Spinal cord (tissue), 9 donors: ENCODE measurements at regions not wholly inside any gene's neighbourhood (a gene's known extent, or its start where the extent isn't known, plus 50 kb on each side); places are given as distances from the start of the nearest gene placed in this dataset.
"Not testable (repeated sequence)": the region's sequence is repeated elsewhere in the genome, so short reads cannot be mapped to it uniquely, and the experiment has no call there.

Experiments
- DNase-seq, 6 donors: peaks; one replicate each; pipeline versions ENCODE4 v3.0.0 to v3.0.0-alpha.2; 2013 to 2015; ENCODE audit warnings: low spot score in 6 of 6, low read depth in 4 of 6
- H3K27ac ChIP-seq: one replicate; pipeline ENCODE4 v1.5.1; 2013; ENCODE audit warnings: low read depth, low read length, control low read depth
- H3K27me3 ChIP-seq: one replicate; pipeline ENCODE4 v1.6.1; 2013; ENCODE audit warnings: low read length; ENCODE audit not compliant: control insufficient read depth, insufficient read depth
- H3K36me3 ChIP-seq: one replicate; pipeline ENCODE4 v1.6.1; 2013; ENCODE audit warnings: low read length; ENCODE audit not compliant: control insufficient read depth, insufficient read depth
- H3K4me1 ChIP-seq: one replicate; pipeline ENCODE4 v1.6.1; 2013; ENCODE audit warnings: low read length; ENCODE audit not compliant: control insufficient read depth, insufficient read depth
- H3K4me3 ChIP-seq: one replicate; pipeline ENCODE4 v1.5.1; 2013; ENCODE audit warnings: low read depth, low read length, control low read depth
- H3K9me3 ChIP-seq: one replicate; pipeline ENCODE4 v1.6.1; 2013; ENCODE audit warnings: low read length; ENCODE audit not compliant: control insufficient read depth, insufficient read depth
- WGBS: methylation state at CpG from one replicate; pipeline ENCODE4 v1.1.5; 2013; ENCODE audit warnings: missing lambda C conversion rate; ENCODE audit not compliant: insufficient coverage; 5-methylcytosine and 5-hydroxymethylcytosine counted together
- donor health status: healthy.

GRCh38 chr7:114329458-114329857, 85.2 kb upstream of the FOXP2 start:
- not testable (repeated sequence) for H3K4me3 ChIP-seq, H3K4me1 ChIP-seq, H3K27me3 ChIP-seq, H3K27ac ChIP-seq, H3K9me3 ChIP-seq, H3K36me3 ChIP-seq, DNase-seq
- WGBS: 100% methylated on average over 3 of the region's 10 CpGs

DNA sequence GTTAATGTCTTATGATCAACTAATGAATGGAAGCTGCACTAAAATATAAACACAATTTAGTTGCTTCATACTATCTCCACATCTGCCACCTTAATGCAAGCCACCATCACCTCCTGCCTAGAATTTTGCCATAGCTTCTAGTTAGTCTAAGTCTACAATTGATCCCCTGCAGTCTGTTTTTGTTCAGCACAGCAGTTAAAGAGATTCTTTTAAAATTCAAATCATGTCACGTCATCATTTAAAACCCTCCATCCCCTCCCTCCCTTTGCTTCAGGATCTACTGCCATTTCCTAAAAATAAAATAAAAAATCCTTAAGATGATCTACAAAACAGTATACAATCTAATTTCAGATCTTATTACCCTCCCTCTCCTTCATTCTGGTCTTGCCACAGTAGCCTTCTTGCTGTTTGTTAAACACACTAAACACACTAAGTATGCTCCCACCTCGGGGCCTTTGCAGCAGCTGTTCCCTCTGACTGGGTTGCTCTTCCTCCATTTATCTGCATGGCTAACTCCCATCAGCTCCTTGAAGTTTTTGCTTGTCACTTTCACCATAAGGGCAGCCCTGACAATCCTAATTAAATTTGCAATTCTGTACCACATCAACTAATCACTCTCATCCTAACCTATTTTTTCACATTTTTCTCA, 97.0 kb upstream of the FOXP2 start:
- 25% methylated on average over 2 of the region's 2 CpGs for WGBS
- Histone ChIP-seq H3K9me3 (no peaks in the 10 kb centered on the region), H3K4me1 (no peaks in the 10 kb centered on the region), H3K36me3 (no peaks in the 10 kb centered on the region), H3K27me3 (no peaks in the 10 kb centered on the region), H3K4me3 (no peak overlapping the region), H3K27ac (no peak overlapping the region)
- no peak for DNase-seq

DNA sequence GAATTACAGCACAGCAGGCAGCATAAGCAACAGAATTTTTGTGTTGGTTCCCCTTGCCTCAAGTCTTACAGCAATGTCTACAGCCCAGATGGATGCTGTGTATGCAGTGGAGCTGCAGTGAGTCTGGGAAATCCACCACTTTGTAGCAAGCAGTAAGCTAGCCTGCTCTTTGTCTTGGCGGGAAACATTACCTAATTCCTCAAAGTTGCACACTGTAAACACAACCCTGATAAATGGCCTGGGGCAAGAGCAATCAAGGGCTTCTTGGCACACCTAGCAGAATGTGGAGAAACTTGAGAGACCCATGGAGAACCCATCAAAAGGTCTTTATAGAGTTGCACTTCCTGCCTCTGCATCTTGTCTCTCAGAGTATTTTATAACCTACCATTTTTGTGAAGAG, 102.0 kb upstream of the FOXP2 start:
- Histone ChIP-seq H3K36me3 (no peaks in the 10 kb centered on the region), H3K27me3 (no peaks in the 10 kb centered on the region), H3K4me3 (no peak overlapping the region), H3K27ac (no peak overlapping the region), H3K9me3 (no peaks in the 10 kb centered on the region), H3K4me1 (no peaks in the 10 kb centered on the region)
- WGBS: 80% methylated on average over 1 of the region's 1 CpG
- no peak for DNase-seq

DNA sequence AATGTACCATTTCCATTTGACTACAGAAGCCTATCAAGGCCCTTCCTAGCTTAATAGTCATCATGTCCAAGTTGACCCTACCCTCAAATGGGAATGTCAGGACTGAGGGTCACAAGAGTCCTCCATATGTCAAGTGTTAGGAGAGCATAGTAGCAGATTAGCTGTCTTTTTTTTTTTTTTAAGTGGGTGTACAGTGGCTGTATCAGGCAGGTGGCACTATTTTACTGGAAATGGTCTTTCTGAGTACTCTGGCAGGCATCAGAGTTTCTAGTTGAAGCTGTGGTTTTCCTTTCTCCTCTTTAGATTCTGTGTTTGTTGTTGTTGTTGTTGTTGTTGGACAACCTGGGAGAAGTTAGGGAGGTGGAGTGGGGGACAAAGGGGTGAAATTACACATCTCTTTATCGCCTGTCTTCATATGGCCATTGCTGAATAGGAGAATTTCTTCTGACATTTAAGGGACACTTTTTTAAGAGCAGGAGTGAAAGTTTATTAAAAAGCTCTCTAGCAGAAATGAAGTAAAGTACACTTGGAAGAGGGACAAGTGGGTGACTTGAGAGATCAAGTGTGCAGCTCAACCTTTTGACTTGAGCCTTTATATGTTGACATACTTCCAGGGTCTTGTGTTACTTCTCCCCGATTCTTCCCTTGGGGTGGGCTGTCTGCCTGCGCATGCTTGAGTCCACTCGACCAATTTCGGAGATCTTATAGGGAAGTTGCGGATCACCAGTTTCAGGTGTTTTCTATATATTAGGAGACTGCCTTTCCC, 104.1 kb upstream of the FOXP2 start:
- Histone ChIP-seq H3K36me3 (no peaks in the 10 kb centered on the region), H3K9me3 (no peaks in the 10 kb centered on the region), H3K4me3 (no peak overlapping the region), H3K27me3 (no peaks in the 10 kb centered on the region), H3K27ac (no peak overlapping the region), H3K4me1 (no peaks in the 10 kb centered on the region)
- peak in 2 of 6 donors; percentile 11 to 20 for DNase-seq
- 83% methylated on average over 4 of the region's 6 CpGs for WGBS

DNA sequence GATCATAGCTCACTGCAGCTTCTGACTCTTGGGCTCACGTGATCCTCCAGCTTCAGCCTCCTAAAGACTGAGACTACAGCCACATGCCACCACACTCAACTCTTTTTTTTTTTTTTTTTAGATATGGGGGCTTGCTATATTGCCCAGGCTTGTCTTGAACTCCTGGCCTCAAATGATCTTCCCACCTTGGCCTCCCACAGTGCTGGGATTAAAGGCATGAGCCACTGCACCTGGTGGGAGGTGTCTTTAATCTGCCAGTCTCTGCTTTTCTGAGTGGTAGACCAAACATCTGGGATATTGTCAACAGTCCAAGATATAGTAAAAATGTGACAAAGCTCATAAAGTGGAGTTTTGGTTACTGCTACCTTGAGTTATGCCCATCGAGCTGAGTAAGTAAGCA, 104.9 kb upstream of the FOXP2 start:
- 88% methylated on average over 1 of the region's 2 CpGs for WGBS
- H3K36me3 ChIP-seq: no peaks in the 10 kb centered on the region
- DNase-seq: no peak

DNA sequence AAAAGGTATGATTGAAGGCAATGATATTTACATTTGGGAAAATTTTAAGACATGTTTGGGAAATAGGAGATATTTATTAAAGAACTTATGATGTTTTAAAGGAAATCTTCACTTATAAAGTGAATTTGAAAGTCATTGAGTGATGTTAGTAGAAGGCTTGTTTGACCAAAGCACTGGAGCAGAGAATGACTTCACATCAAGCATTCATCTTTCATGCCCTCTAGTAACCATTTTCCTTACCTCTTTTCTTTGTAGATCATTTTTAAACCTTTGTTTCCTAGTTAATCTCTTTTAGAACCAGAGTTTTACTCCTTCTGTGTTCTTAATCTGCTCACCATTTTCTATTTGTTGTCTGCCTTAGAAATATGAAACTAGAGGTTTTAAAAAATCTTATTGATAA, 111.3 kb upstream of the FOXP2 start:
- Histone ChIP-seq H3K27ac (no peak overlapping the region), H3K27me3 (no peaks in the 10 kb centered on the region), H3K36me3 (no peaks in the 10 kb centered on the region), H3K4me3 (no peak overlapping the region), H3K9me3 (no peaks in the 10 kb centered on the region), H3K4me1 (no peaks in the 10 kb centered on the region)
- no peak for DNase-seq

More for the DNA sequence above, 104.9 kb upstream of the FOXP2 start:
- Histone ChIP-seq H3K27me3 (no peaks in the 10 kb centered on the region), H3K4me3 (no peak overlapping the region), H3K9me3 (no peaks in the 10 kb centered on the region), H3K4me1 (no peaks in the 10 kb centered on the region), H3K27ac (no peak overlapping the region)

GRCh38 chr7:114302858-114303257, 111.8 kb upstream of the FOXP2 start:
- H3K27me3 ChIP-seq: no peaks in the 10 kb centered on the region
- no peak overlapping the region for H3K27ac ChIP-seq
- H3K4me1 ChIP-seq: no peaks in the 10 kb centered on the region
- DNase-seq: no peak
- H3K36me3 ChIP-seq: no peaks in the 10 kb centered on the region
- no peaks in the 10 kb centered on the region for H3K9me3 ChIP-seq
- no peak overlapping the region for H3K4me3 ChIP-seq
- 96% methylated on average over 3 of the region's 4 CpGs for WGBS

- no peak overlapping the region for H3K4me3 ChIP-seq
These were observed 116.6 kb upstream of the FOXP2 start for GRCh38 chr7:114298011-114298410.

GRCh38 chr7:114297121-114297520, 117.5 kb upstream of the FOXP2 start:
- Histone ChIP-seq H3K27ac (no peak overlapping the region), H3K4me1 (no peaks in the 10 kb centered on the region), H3K4me3 (no peak overlapping the region), H3K36me3 (no peaks in the 10 kb centered on the region), H3K9me3 (no peaks in the 10 kb centered on the region), H3K27me3 (no peaks in the 10 kb centered on the region)
- 96% methylated on average over 16 of the region's 16 CpGs for WGBS
- DNase-seq: no peak

More at GRCh38 chr7:114298011-114298410, 116.6 kb upstream of the FOXP2 start:
- 90% methylated on average over 2 of the region's 4 CpGs for WGBS
- no peaks in the 10 kb centered on the region for H3K27me3 ChIP-seq
- H3K27ac ChIP-seq: no peak overlapping the region
- H3K4me1 ChIP-seq: no peaks in the 10 kb centered on the region
- no peaks in the 10 kb centered on the region for H3K36me3 ChIP-seq
- H3K9me3 ChIP-seq: no peaks in the 10 kb centered on the region
- DNase-seq: no peak

- no peaks in the 10 kb centered on the region for H3K9me3 ChIP-seq
- WGBS: no CpG with 5 or more reads among the region's 1 CpG
These were observed 119.1 kb upstream of the FOXP2 start for GRCh38 chr7:114295522-114295921.

More at GRCh38 chr7:114295522-114295921, 119.1 kb upstream of the FOXP2 start:
- H3K27me3 ChIP-seq: no peaks in the 10 kb centered on the region
- no peaks in the 10 kb centered on the region for H3K4me1 ChIP-seq
- DNase-seq: peak in 2 of 6 donors; percentile 9 to 20
- H3K36me3 ChIP-seq: no peaks in the 10 kb centered on the region
- H3K27ac ChIP-seq: no peak overlapping the region
- no peak overlapping the region for H3K4me3 ChIP-seq
